ENCODE measurements at regions not wholly inside any gene's neighbourhood (a gene's known extent, or its start where the extent isn't known, plus 50 kb on each side); places are given as distances from the start of the nearest gene placed in this dataset.
"Not testable (repeated sequence)": the region's sequence is repeated elsewhere in the genome, so short reads cannot be mapped to it uniquely, and the experiment has no call there.

- not testable (repeated sequence) for TF ChIP-seq CTCF, POLR2A (IDR thresholded peaks at IDR 0.05)
Observed at GRCh38 chrX:80574486-80575086, 154.3 kb downstream of the TENT5D start.

Data from testis (tissue), 2 donors.